Keratinocyte (primary cell): ENCODE measurements at regions not wholly inside any gene's neighbourhood (a gene's known extent, or its start where the extent isn't known, plus 50 kb on each side); places are given as distances from the start of the nearest gene placed in this dataset.

Experiments used
- DNase-seq: peaks from one replicate; pipeline ENCODE4 v3.0.0-alpha.2; 2011; ENCODE audit warnings: low read depth, missing footprints, low spot score
- FAIRE-seq: peaks from 2 replicates; lab custom pipeline; 2011; peaks lifted over from hg19 to GRCh38; lab: Jason Lieb, UNC
- H2AFZ ChIP-seq: 2 replicates; pipeline ENCODE4 v1.6.0; 2012; ENCODE audit warnings: low read length, control low read depth, inconsistent platforms; ENCODE audit not compliant: control insufficient read depth
- H3K27ac ChIP-seq: 2 replicates; pipeline ENCODE4 v1.5.1; 2011; ENCODE audit warnings: low read length; ENCODE audit not compliant: control insufficient read depth, insufficient read depth
- H3K27me3 ChIP-seq: 3 replicates; pipeline ENCODE4 v1.6.0; 2011; ENCODE audit warnings: low read length; ENCODE audit not compliant: control insufficient read depth, insufficient read depth; ENCODE audit errors: extremely low read depth
- H3K36me3 ChIP-seq, 2 experiments: 2 replicates in 1 of 2; 3 replicates in 1 of 2; pipeline ENCODE4 v1.5.1; 2011; ENCODE audit warnings: low read length in 2 of 2, mild to moderate bottlenecking in 1 of 2; ENCODE audit not compliant: control insufficient read depth in 2 of 2, insufficient read depth in 2 of 2; ENCODE audit errors: extremely low read depth in 1 of 2
- H3K4me1 ChIP-seq: 3 replicates; pipeline ENCODE4 v1.5.1; 2011; ENCODE audit warnings: low read length; ENCODE audit not compliant: control insufficient read depth, insufficient read depth; ENCODE audit errors: extremely low read depth
- H3K4me2 ChIP-seq: 3 replicates; pipeline ENCODE4 v1.6.0; 2011; ENCODE audit warnings: low read depth, low read length; ENCODE audit not compliant: control insufficient read depth, insufficient read depth; ENCODE audit errors: extremely low read depth
- H3K4me3 ChIP-seq, 3 experiments: fragments of 200-600 bp in 1 of 3; sonication (generic) in 1 of 3; 2 replicates in 2 of 3; 3 replicates in 1 of 3; pipeline ENCODE4 v1.5.1; 2011 to 2016; ENCODE audit warnings: low read length in 3 of 3, mild to moderate bottlenecking in 3 of 3, control low read depth in 2 of 3, inconsistent platforms in 1 of 3, low read depth in 1 of 3, mixed read lengths in 1 of 3, mixed run types in 1 of 3, moderate library complexity in 1 of 3; ENCODE audit not compliant: control insufficient read depth in 2 of 3, insufficient read depth in 2 of 3; ENCODE audit errors: extremely low read depth in 1 of 3
- H3K79me2 ChIP-seq: 2 replicates; pipeline ENCODE4 v1.6.0; 2012; ENCODE audit warnings: low read length; ENCODE audit not compliant: control insufficient read depth, insufficient read depth
- H3K9ac ChIP-seq: 3 replicates; pipeline ENCODE4 v1.6.0; 2011; ENCODE audit warnings: low read length; ENCODE audit not compliant: control insufficient read depth, insufficient read depth; ENCODE audit errors: extremely low read depth
- H3K9me1 ChIP-seq: 3 replicates; pipeline ENCODE4 v1.6.0; 2011; ENCODE audit warnings: low read length; ENCODE audit not compliant: control insufficient read depth, insufficient read depth; ENCODE audit errors: extremely low read depth
- H3K9me3 ChIP-seq: 2 replicates; pipeline ENCODE4 v1.5.1; 2012; ENCODE audit warnings: low read depth, low read length; ENCODE audit not compliant: control insufficient read depth
- H4K20me1 ChIP-seq: 3 replicates; pipeline ENCODE4 v1.6.0; 2011; ENCODE audit warnings: low read length; ENCODE audit not compliant: control insufficient read depth, insufficient read depth; ENCODE audit errors: extremely low read depth
- EZH2 ChIP-seq: IDR thresholded peaks from one replicate; pipeline ENCODE4 v1.6.1; 2012; ENCODE audit warnings: inconsistent platforms, mild to moderate bottlenecking, low read length, moderate library complexity
- dilution Hi-C: fragments of 300-500 bp; cut with MboI; formaldehyde crosslinking; loops from one replicate; pipeline ENCODE4 v1.7.0; 2020; ENCODE audit warnings: low sequenced_read_pairs; ENCODE audit not compliant: extremely low pct_ligation_motif_present
- TF ChIP-seq, protein P1 (sequence below), 3 experiments: IDR thresholded peaks in 1 of 3; conservative IDR thresholded peaks in 1 of 3; optimal IDR thresholded peaks in 1 of 3; 2 replicates in 2 of 3; 3 replicates in 1 of 3; pipeline versions ENCODE3 to v1.5.1; 2011; ENCODE audit warnings: low read length in 3 of 3, mild to moderate bottlenecking in 3 of 3, moderate library complexity in 2 of 3, control low read depth in 1 of 3, inconsistent platforms in 1 of 3; ENCODE audit not compliant: insufficient read depth in 2 of 3; ENCODE audit errors: extremely low read depth in 1 of 3

- no peaks in the 10 kb centered on the region for H4K20me1 ChIP-seq
- H3K4me1 ChIP-seq = peaks cover 3% of the 10 kb centered on the region
- H3K79me2 ChIP-seq = no peaks in the 10 kb centered on the region
- no peaks in the 10 kb centered on the region for H3K9me1 ChIP-seq
- H3K4me2 ChIP-seq = no peak overlapping the region
- no peaks in the 10 kb centered on the region for H3K27me3 ChIP-seq
- no peaks in the 10 kb centered on the region for H3K36me3 ChIP-seq
- no peak overlapping the region for H2AFZ ChIP-seq
- H3K9me3 ChIP-seq = no peaks in the 10 kb centered on the region
- no peak overlapping the region for H3K9ac ChIP-seq
- TF ChIP-seq, protein P1, sequence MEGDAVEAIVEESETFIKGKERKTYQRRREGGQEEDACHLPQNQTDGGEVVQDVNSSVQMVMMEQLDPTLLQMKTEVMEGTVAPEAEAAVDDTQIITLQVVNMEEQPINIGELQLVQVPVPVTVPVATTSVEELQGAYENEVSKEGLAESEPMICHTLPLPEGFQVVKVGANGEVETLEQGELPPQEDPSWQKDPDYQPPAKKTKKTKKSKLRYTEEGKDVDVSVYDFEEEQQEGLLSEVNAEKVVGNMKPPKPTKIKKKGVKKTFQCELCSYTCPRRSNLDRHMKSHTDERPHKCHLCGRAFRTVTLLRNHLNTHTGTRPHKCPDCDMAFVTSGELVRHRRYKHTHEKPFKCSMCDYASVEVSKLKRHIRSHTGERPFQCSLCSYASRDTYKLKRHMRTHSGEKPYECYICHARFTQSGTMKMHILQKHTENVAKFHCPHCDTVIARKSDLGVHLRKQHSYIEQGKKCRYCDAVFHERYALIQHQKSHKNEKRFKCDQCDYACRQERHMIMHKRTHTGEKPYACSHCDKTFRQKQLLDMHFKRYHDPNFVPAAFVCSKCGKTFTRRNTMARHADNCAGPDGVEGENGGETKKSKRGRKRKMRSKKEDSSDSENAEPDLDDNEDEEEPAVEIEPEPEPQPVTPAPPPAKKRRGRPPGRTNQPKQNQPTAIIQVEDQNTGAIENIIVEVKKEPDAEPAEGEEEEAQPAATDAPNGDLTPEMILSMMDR (optimal IDR thresholded peaks at IDR 0.05 in 1 of 3, IDR thresholded peaks at IDR 0.05 in 1 of 3, conservative IDR thresholded peaks at IDR 0.05 in 1 of 3; ENCODE audit: extremely low read depth in 1 of 3, insufficient read depth in 2 of 3, low read length in 3 of 3) = no peak
- no peak for TF ChIP-seq EZH2
- dilution Hi-C loops = no loop called here
- no peak overlapping the region for H3K4me3 ChIP-seq
- no peak for FAIRE-seq
- H3K27ac ChIP-seq = no peak overlapping the region
- DNase-seq = no peak
Observed at GRCh38 chr6:71453371-71453706, 164.7 kb downstream of the OGFRL1 start.

DNA sequence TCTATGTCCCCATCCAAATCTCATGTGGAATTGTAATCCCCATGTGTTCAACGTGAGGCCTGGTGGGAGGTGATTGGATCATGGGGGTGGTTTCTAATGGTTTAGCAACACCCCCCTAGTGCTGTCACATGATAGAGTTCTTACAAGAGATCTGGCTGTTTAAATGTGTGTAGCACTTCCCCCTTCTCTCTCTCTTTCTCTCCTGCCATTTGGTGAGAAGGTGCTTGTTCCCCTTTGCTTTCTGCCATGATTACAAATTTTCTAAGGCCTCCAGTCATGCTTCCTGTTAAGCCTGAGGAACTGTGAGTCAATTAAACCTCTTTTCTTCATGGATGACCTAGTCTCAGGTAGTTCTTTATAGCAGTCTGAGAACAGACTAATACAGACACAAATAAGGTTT, 165.4 kb downstream of the OGFRL1 start:
- Histone ChIP-seq H3K27me3 (no peaks in the 10 kb centered on the region), H3K4me2 (no peak overlapping the region), H3K4me3 (no peak overlapping the region), H3K79me2 (no peaks in the 10 kb centered on the region), H3K9ac (no peak overlapping the region), H3K9me3 (no peaks in the 10 kb centered on the region), H2AFZ (peak overlapping the region; percentile 85), H3K4me1 (peaks cover 3% of the 10 kb centered on the region), H4K20me1 (no peaks in the 10 kb centered on the region), H3K9me1 (no peaks in the 10 kb centered on the region), H3K27ac (no peak overlapping the region), H3K36me3 (no peaks in the 10 kb centered on the region)
- DNase-seq = no peak
- dilution Hi-C loops = no loop called here
- FAIRE-seq = peak; percentile 5
- TF ChIP-seq, protein P1 (optimal IDR thresholded peaks at IDR 0.05 in 1 of 3, IDR thresholded peaks at IDR 0.05 in 1 of 3, conservative IDR thresholded peaks at IDR 0.05 in 1 of 3; ENCODE audit: extremely low read depth in 1 of 3, insufficient read depth in 2 of 3, low read length in 3 of 3) = no peak
- no peak for TF ChIP-seq EZH2
